HEK293 (cell line): ENCODE measurements at regions not wholly inside any gene's neighbourhood (a gene's known extent, or its start where the extent isn't known, plus 50 kb on each side); places are given as distances from the start of the nearest gene placed in this dataset.

Experiments used
- MYNN ChIP-seq: fragments of 450-650 bp; formaldehyde crosslinking; IDR thresholded peaks from 2 replicates; pipeline ENCODE4 v1.5.1; 2016; ENCODE audit warnings: missing biosample characterization, missing genetic modification characterization, borderline replicate concordance
- ZNF561 ChIP-seq: fragments of 450-650 bp; IDR thresholded peaks from 2 replicates; pipeline ENCODE4 v1.5.1; 2018; ENCODE audit warnings: missing biosample characterization, missing genetic modification characterization, borderline replicate concordance
- ZNF626 ChIP-seq: fragments of 450-650 bp; sonication (Bioruptor Pico); formaldehyde crosslinking; IDR thresholded peaks from 2 replicates; pipeline ENCODE4 v1.5.1; 2018; ENCODE audit warnings: missing biosample characterization, missing genetic modification characterization, inconsistent platforms
- TF ChIP-seq, protein P1 (sequence below): fragments of 450-650 bp; formaldehyde crosslinking; IDR thresholded peaks from 2 replicates; pipeline ENCODE4 v1.5.1; 2016; ENCODE audit warnings: missing biosample characterization, missing genetic modification characterization

DNA sequence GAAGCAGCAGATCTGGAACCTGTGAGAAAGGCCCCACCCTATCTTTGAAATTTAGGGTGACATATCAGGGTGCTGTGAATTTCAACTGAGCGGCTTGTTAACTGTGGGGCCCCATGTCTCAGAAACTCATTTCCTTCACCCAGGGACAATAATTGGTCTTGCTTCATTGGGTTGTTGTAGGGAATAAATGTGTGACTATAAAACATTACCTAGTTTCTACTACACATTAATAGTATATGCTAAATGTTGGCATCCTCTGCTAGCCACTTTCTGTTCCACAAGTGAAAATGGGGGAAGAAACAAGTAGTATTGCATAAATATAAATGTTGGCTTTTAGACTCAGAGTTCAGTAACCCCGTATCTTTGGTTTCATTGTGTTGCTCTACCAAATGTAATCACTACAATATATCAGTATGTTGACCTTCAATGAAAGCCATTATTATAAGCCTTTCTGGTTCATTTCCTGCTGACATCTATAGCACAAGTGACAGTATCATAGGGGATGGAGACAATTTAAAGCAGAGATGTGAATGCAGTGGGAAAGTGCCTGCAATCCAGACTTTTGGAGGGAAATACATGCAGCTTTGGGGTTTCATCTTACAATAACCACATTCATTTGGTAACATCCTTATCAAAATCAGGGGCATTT lies 905.5 kb upstream of the RAG2 start:
- no peak for TF ChIP-seq ZNF626 (tag by site-specific recombination)
- no peak for TF ChIP-seq MYNN (tag by site-specific recombination)
- no peak for TF ChIP-seq ZNF561 (tag by site-specific recombination)
- TF ChIP-seq, protein P1, sequence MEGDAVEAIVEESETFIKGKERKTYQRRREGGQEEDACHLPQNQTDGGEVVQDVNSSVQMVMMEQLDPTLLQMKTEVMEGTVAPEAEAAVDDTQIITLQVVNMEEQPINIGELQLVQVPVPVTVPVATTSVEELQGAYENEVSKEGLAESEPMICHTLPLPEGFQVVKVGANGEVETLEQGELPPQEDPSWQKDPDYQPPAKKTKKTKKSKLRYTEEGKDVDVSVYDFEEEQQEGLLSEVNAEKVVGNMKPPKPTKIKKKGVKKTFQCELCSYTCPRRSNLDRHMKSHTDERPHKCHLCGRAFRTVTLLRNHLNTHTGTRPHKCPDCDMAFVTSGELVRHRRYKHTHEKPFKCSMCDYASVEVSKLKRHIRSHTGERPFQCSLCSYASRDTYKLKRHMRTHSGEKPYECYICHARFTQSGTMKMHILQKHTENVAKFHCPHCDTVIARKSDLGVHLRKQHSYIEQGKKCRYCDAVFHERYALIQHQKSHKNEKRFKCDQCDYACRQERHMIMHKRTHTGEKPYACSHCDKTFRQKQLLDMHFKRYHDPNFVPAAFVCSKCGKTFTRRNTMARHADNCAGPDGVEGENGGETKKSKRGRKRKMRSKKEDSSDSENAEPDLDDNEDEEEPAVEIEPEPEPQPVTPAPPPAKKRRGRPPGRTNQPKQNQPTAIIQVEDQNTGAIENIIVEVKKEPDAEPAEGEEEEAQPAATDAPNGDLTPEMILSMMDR (tag by site-specific recombination), result no peak
